SK-N-SH (cell line): ENCODE measurements at regions not wholly inside any gene's neighbourhood (a gene's known extent, or its start where the extent isn't known, plus 50 kb on each side); places are given as distances from the start of the nearest gene placed in this dataset.

Experiments used
- CTCF ChIA-PET: fragments of 300-600, 350-600 bp; formaldehyde crosslinking; extraction: SDS; loops from one replicate; lab custom pipeline; 2021; lab: Yijun Ruan, JAX
- POLR2A ChIA-PET: fragments of 350-600 bp; sonication (Branson Sonifier 250); formaldehyde crosslinking; extraction: SDS; loops from one replicate; lab custom pipeline; 2020; ENCODE audit warnings: antibody characterized with exemption, inconsistent platforms; lab: Yijun Ruan, JAX
- DNase-seq: peaks from one replicate; pipeline ENCODE4 v3.0.0; 2012
- H2AFZ ChIP-seq: fragments of 200-600 bp; sonication (generic); 2 replicates; pipeline ENCODE4 v1.8.1; 2016; ENCODE audit warnings: antibody characterized with exemption, mild to moderate bottlenecking, low read depth
- H3F3A ChIP-seq: fragments of 200-600 bp; sonication (generic); replicated peaks from 2 replicates; pipeline ENCODE3; 2016; ENCODE audit warnings: antibody characterized with exemption, mild to moderate bottlenecking; ENCODE audit not compliant: insufficient read depth
- H3K27ac ChIP-seq, 2 experiments: fragments of 200-500 bp in 1 of 2; fragments of 200-600 bp in 1 of 2; sonication (Bioruptor generic) in 1 of 2; sonication (generic), shearing (Covaris generic) in 1 of 2; 2 replicates each; pipeline versions ENCODE4 v1.5.1 to v1.6.1; 2014 to 2016; ENCODE audit warnings: low read depth in 2 of 2, inconsistent platforms in 1 of 2, low read length in 1 of 2, mild to moderate bottlenecking in 1 of 2, mixed read lengths in 1 of 2
- H3K27me3 ChIP-seq: fragments of 200-600 bp; sonication (generic), shearing (Covaris generic); 2 replicates; pipeline ENCODE4 v1.6.1; 2016; ENCODE audit warnings: mixed run types; ENCODE audit not compliant: insufficient read depth
- H3K36me3 ChIP-seq, 2 experiments: fragments of 200-500 bp in 1 of 2; fragments of 200-600 bp in 1 of 2; sonication (Bioruptor generic) in 1 of 2; sonication (generic) in 1 of 2; replicated peaks in 1 of 2; 2 replicates each; pipeline versions ENCODE3 to v1.5.1; 2014 to 2016; ENCODE audit warnings: low read length in 1 of 2, mild to moderate bottlenecking in 1 of 2; ENCODE audit not compliant: insufficient read depth in 2 of 2, control insufficient read depth in 1 of 2
- H3K4me1 ChIP-seq, 2 experiments: fragments of 200-500 bp in 1 of 2; fragments of 200-600 bp in 1 of 2; sonication (Bioruptor generic) in 1 of 2; sonication (generic), shearing (Covaris generic) in 1 of 2; 2 replicates each; pipeline versions ENCODE4 v1.5.1 to v1.6.1; 2014 to 2016; ENCODE audit warnings: low read depth in 1 of 2, low read length in 1 of 2, mixed run types in 1 of 2; ENCODE audit not compliant: insufficient read depth in 2 of 2, control insufficient read depth in 1 of 2
- H3K4me2 ChIP-seq: fragments of 200-600 bp; sonication (generic), shearing (Covaris generic); 2 replicates; pipeline ENCODE4 v1.6.1; 2017; ENCODE audit warnings: mixed run types
- H3K4me3 ChIP-seq, 2 experiments: fragments of 200-500 bp in 1 of 2; fragments of 200-600 bp in 1 of 2; sonication (Bioruptor generic) in 1 of 2; sonication (generic), shearing (Covaris generic) in 1 of 2; 2 replicates each; pipeline versions ENCODE4 v1.5.1 to v1.8.1; 2014 to 2016; ENCODE audit warnings: low read depth in 2 of 2, inconsistent platforms in 1 of 2, low read length in 1 of 2, mild to moderate bottlenecking in 1 of 2, mixed read lengths in 1 of 2, moderate library complexity in 1 of 2
- H3K79me2 ChIP-seq: fragments of 200-600 bp; sonication (generic); 2 replicates; pipeline ENCODE4 v1.8.1; 2017; ENCODE audit warnings: mild to moderate bottlenecking; ENCODE audit not compliant: insufficient read depth
- H3K9ac ChIP-seq: fragments of 200-600 bp; sonication (generic); 2 replicates; pipeline ENCODE4 v1.6.1; 2017; ENCODE audit warnings: mixed run types
- H3K9me2 ChIP-seq: fragments of 200-600 bp; sonication (generic); 2 replicates; pipeline ENCODE4 v1.6.1; 2017; ENCODE audit warnings: mixed run types
- H3K9me3 ChIP-seq: fragments of 200-600 bp; sonication (generic); 2 replicates; pipeline ENCODE4 v1.6.1; 2017; ENCODE audit warnings: mixed run types, mild to moderate bottlenecking, moderate library complexity
- H4K20me1 ChIP-seq: fragments of 200-600 bp; sonication (generic); 2 replicates; pipeline ENCODE4 v1.6.1; 2017; ENCODE audit warnings: mild to moderate bottlenecking, mixed run types; ENCODE audit not compliant: insufficient read depth
- CHD2 ChIP-seq: fragments of 150-350 bp; IDR thresholded peaks from 2 replicates; pipeline ENCODE4 v1.6.1; 2018; ENCODE audit warnings: low read length; ENCODE audit not compliant: partially characterized antibody
- ELF1 ChIP-seq: IDR thresholded peaks from 2 replicates; pipeline ENCODE4 v1.4.0; 2012
- EP300 ChIP-seq, 2 experiments: IDR thresholded peaks; 2 replicates each; pipeline versions ENCODE4 v1.4.0 to v1.6.1; 2012; ENCODE audit warnings: borderline replicate concordance in 1 of 2, low read depth in 1 of 2, low read length in 1 of 2
- EZH2phosphoT487 ChIP-seq: fragments of 200-600 bp; sonication (generic); IDR thresholded peaks from 2 replicates; pipeline ENCODE4 v1.6.1; 2017; ENCODE audit warnings: low read depth, mixed run types, mild to moderate bottlenecking, antibody characterized with exemption, moderate library complexity, borderline replicate concordance
- FOSL2 ChIP-seq: IDR thresholded peaks from 2 replicates; pipeline ENCODE4 v1.4.0; 2012; ENCODE audit warnings: low read depth, mild to moderate bottlenecking, moderate library complexity, borderline replicate concordance
- FOXJ3 ChIP-seq: sonication (generic); formaldehyde crosslinking; IDR thresholded peaks from 2 replicates; pipeline ENCODE4 v1.5.1; 2020; ENCODE audit warnings: mild to moderate bottlenecking, missing genetic modification reagents
- GABPA ChIP-seq: IDR thresholded peaks from 2 replicates; pipeline ENCODE4 v1.4.0; 2012; ENCODE audit warnings: low read depth, mild to moderate bottlenecking
- GATA2 ChIP-seq: sonication (generic); formaldehyde crosslinking; IDR thresholded peaks from 2 replicates; pipeline ENCODE4 v1.5.0; 2020; ENCODE audit warnings: mild to moderate bottlenecking, missing genetic modification reagents
- JUND ChIP-seq: IDR thresholded peaks from 2 replicates; pipeline ENCODE4 v1.4.0; 2012
- MEF2A ChIP-seq: IDR thresholded peaks from 2 replicates; pipeline ENCODE4 v1.4.0; 2012; ENCODE audit warnings: low read depth, borderline replicate concordance
- MXI1 ChIP-seq: IDR thresholded peaks from 2 replicates; pipeline ENCODE4 v1.6.1; 2012; ENCODE audit warnings: mild to moderate bottlenecking, low read depth, low read length, improper control_type of control experiment
- NFIC ChIP-seq: IDR thresholded peaks from 2 replicates; pipeline ENCODE4 v1.4.0; 2012; ENCODE audit warnings: borderline replicate concordance
- NRF1 ChIP-seq: IDR thresholded peaks from 2 replicates; pipeline ENCODE4 v1.6.1; 2012; ENCODE audit warnings: low read depth, mild to moderate bottlenecking, low read length
- POLR2AphosphoS5 ChIP-seq: IDR thresholded peaks from 2 replicates; pipeline ENCODE4 v1.6.1; 2012; ENCODE audit warnings: low read depth, low read length
- RAD21 ChIP-seq: IDR thresholded peaks from 2 replicates; pipeline ENCODE4 v1.6.1; 2012; ENCODE audit warnings: mild to moderate bottlenecking, low read length
- RFX5 ChIP-seq: IDR thresholded peaks from 2 replicates; pipeline ENCODE4 v1.6.1; 2012; ENCODE audit warnings: mild to moderate bottlenecking, improper control_type of control experiment, low read length
- RXRA ChIP-seq: IDR thresholded peaks from 2 replicates; pipeline ENCODE4 v1.4.0; 2012; ENCODE audit warnings: low read depth, mild to moderate bottlenecking, borderline replicate concordance
- SIN3A ChIP-seq: IDR thresholded peaks from 2 replicates; pipeline ENCODE4 v1.6.1; 2012; ENCODE audit warnings: low read depth, mild to moderate bottlenecking, low read length, moderate library complexity, borderline replicate concordance
- SMC3 ChIP-seq: IDR thresholded peaks from 2 replicates; pipeline ENCODE4 v1.6.1; 2012; ENCODE audit warnings: low read depth, low read length, improper control_type of control experiment
- TCF12 ChIP-seq: IDR thresholded peaks from 2 replicates; pipeline ENCODE4 v1.4.0; 2012
- TEAD4 ChIP-seq: IDR thresholded peaks from 2 replicates; pipeline ENCODE4 v1.4.0; 2012; ENCODE audit warnings: mild to moderate bottlenecking, borderline replicate concordance; ENCODE audit not compliant: insufficient read depth
- YY1 ChIP-seq: IDR thresholded peaks from 2 replicates; pipeline ENCODE4 v1.4.0; 2012; ENCODE audit warnings: low read depth, mild to moderate bottlenecking
- WGBS: methylation state at CpG from one replicate; pipeline ENCODE4 v1.1.6; 2017; ENCODE audit warnings: low lambda C conversion rate; 5-methylcytosine and 5-hydroxymethylcytosine counted together
- TF ChIP-seq, protein P1 (sequence below): IDR thresholded peaks from 2 replicates; pipeline ENCODE4 v1.4.0; 2012; ENCODE audit warnings: low read depth
- TF ChIP-seq, protein P2 (sequence below): IDR thresholded peaks from 2 replicates; pipeline ENCODE4 v1.4.0; 2012; ENCODE audit warnings: low read depth, borderline replicate concordance
- TF ChIP-seq, protein P3 (sequence below): fragments of 150-350 bp; IDR thresholded peaks from 2 replicates; pipeline ENCODE4 v1.6.1; 2017; ENCODE audit warnings: antibody characterized with exemption, low read length, low read depth, borderline replicate concordance
- TF ChIP-seq, protein P4 (sequence below): IDR thresholded peaks from 2 replicates; pipeline ENCODE4; 2012

GRCh38 chr5:175819090-175819425, 52.3 kb upstream of the CPLX2 start:
- H3K4me1 ChIP-seq: peaks cover 4 to 16% of the 10 kb centered on the region in 2 experiments; a peak in 2 of 4 replicates
- no peak overlapping the region for H2AFZ ChIP-seq
- ChIA-PET POLR2A (no interaction called here), CTCF (interaction anchor here (1.2 kb wide), 1 partner anchor 90 kb away, joined by 3 read pairs; no protein-coding TSS in a partner anchor)
- no peaks in the 10 kb centered on the region for H3F3A ChIP-seq
- no peak overlapping the region for H3K9ac ChIP-seq
- H3K27me3 ChIP-seq: no peaks in the 10 kb centered on the region
- no peak overlapping the region for H3K4me2 ChIP-seq
- H3K27ac ChIP-seq: no peak overlapping the region
- no peaks in the 10 kb centered on the region for H3K9me2 ChIP-seq
- H3K36me3 ChIP-seq: no peaks in the 10 kb centered on the region
- 66% methylated on average over 5 of the region's 6 CpGs for WGBS
- no peak for DNase-seq
- H3K79me2 ChIP-seq: no peaks in the 10 kb centered on the region
- no peak overlapping the region for H3K4me3 ChIP-seq
- H4K20me1 ChIP-seq: no peaks in the 10 kb centered on the region
- no peak for TF ChIP-seq SIN3A
- TF ChIP-seq MXI1: no peak
- TF ChIP-seq RAD21: no peak
- no peak for TF ChIP-seq TCF12
- TF ChIP-seq YY1: no peak
- no peak for TF ChIP-seq JUND
- TF ChIP-seq GATA2 (CRISPR knock-in tag): no peak
- TF ChIP-seq, protein P1, sequence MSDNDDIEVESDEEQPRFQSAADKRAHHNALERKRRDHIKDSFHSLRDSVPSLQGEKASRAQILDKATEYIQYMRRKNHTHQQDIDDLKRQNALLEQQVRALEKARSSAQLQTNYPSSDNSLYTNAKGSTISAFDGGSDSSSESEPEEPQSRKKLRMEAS: no peak
- TF ChIP-seq MEF2A: no peak
- TF ChIP-seq SMC3: no peak
- no peak for TF ChIP-seq FOSL2
- TF ChIP-seq RFX5: no peak
- TF ChIP-seq, protein P2, sequence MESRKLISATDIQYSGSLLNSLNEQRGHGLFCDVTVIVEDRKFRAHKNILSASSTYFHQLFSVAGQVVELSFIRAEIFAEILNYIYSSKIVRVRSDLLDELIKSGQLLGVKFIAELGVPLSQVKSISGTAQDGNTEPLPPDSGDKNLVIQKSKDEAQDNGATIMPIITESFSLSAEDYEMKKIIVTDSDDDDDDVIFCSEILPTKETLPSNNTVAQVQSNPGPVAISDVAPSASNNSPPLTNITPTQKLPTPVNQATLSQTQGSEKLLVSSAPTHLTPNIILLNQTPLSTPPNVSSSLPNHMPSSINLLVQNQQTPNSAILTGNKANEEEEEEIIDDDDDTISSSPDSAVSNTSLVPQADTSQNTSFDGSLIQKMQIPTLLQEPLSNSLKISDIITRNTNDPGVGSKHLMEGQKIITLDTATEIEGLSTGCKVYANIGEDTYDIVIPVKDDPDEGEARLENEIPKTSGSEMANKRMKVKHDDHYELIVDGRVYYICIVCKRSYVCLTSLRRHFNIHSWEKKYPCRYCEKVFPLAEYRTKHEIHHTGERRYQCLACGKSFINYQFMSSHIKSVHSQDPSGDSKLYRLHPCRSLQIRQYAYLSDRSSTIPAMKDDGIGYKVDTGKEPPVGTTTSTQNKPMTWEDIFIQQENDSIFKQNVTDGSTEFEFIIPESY: no peak
- no peak for TF ChIP-seq GABPA
- no peak for TF ChIP-seq FOXJ3 (CRISPR knock-in tag)
- TF ChIP-seq EZH2phosphoT487: no peak
- H3K9me3 ChIP-seq: no peaks in the 10 kb centered on the region

- POLR2A ChIA-PET: no interaction called here
- TF ChIP-seq, protein P3, sequence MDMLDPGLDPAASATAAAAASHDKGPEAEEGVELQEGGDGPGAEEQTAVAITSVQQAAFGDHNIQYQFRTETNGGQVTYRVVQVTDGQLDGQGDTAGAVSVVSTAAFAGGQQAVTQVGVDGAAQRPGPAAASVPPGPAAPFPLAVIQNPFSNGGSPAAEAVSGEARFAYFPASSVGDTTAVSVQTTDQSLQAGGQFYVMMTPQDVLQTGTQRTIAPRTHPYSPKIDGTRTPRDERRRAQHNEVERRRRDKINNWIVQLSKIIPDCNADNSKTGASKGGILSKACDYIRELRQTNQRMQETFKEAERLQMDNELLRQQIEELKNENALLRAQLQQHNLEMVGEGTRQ: no peak
- TF ChIP-seq GATA2 (CRISPR knock-in tag) (no peak), TCF12 (no peak), RXRA (no peak), EP300 (IDR thresholded peaks at IDR 0.05; ENCODE audit: borderline replicate concordance in 1 of 2, low read depth in 1 of 2, low read length in 1 of 2) (no peak), MXI1 (no peak), CHD2 (no peak), POLR2AphosphoS5 (no peak), ELF1 (no peak), NRF1 (no peak), NFIC (no peak), TEAD4 (no peak)
- TF ChIP-seq, protein P2: no peak
- TF ChIP-seq, protein P4, sequence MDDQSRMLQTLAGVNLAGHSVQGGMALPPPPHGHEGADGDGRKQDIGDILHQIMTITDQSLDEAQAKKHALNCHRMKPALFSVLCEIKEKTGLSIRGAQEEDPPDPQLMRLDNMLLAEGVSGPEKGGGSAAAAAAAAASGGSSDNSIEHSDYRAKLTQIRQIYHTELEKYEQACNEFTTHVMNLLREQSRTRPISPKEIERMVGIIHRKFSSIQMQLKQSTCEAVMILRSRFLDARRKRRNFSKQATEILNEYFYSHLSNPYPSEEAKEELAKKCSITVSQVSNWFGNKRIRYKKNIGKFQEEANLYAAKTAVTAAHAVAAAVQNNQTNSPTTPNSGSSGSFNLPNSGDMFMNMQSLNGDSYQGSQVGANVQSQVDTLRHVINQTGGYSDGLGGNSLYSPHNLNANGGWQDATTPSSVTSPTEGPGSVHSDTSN: no peak
These were observed 51.1 kb upstream of the CPLX2 start for GRCh38 chr5:175820230-175820629.

More at GRCh38 chr5:175820230-175820629, 51.1 kb upstream of the CPLX2 start:
- no peak overlapping the region for H3K4me2 ChIP-seq
- H3K9ac ChIP-seq: no peak overlapping the region
- no peaks in the 10 kb centered on the region for H4K20me1 ChIP-seq
- H3K27me3 ChIP-seq: no peaks in the 10 kb centered on the region
- H3K4me1 ChIP-seq: peaks cover 0 to 4% of the 10 kb centered on the region in 2 experiments; a peak in 1 of 4 replicates
- H2AFZ ChIP-seq: no peak overlapping the region
- CTCF ChIA-PET: interaction anchor here (1.2 kb wide), 1 partner anchor 91 kb away, joined by 3 read pairs; no protein-coding TSS in a partner anchor
- H3K36me3 ChIP-seq: no peaks in the 10 kb centered on the region
- H3K27ac ChIP-seq: no peak overlapping the region
- H3F3A ChIP-seq: no peaks in the 10 kb centered on the region
- no peaks in the 10 kb centered on the region for H3K9me3 ChIP-seq
- H3K79me2 ChIP-seq: no peaks in the 10 kb centered on the region
- H3K9me2 ChIP-seq: no peaks in the 10 kb centered on the region
- 63% methylated on average over 8 of the region's 9 CpGs for WGBS
- no peak overlapping the region for H3K4me3 ChIP-seq
- DNase-seq: no peak
